Uterus (tissue), 2 donors: ENCODE measurements at regions not wholly inside any gene's neighbourhood (a gene's known extent, or its start where the extent isn't known, plus 50 kb on each side); places are given as distances from the start of the nearest gene placed in this dataset.

Source experiments
- POLR2A ChIP-seq, 2 donors: fragments of 450-650 bp; IDR thresholded peaks; one replicate each; pipeline ENCODE4 v1.6.1; 2016; ENCODE audit warnings: antibody characterized with exemption in 2 of 2, mild to moderate bottlenecking in 1 of 2, moderate library complexity in 1 of 2
- TF ChIP-seq, protein P1 (sequence below), 4 experiments: fragments of 200-600 bp in 2 of 4; fragments of 450-650 bp in 2 of 4; sonication (generic) in 2 of 4; IDR thresholded peaks; one replicate each; pipeline ENCODE4 v1.5.1; 2016 to 2019; ENCODE audit warnings: antibody characterized with exemption in 4 of 4, mild to moderate bottlenecking in 2 of 4, moderate library complexity in 1 of 4

DNA sequence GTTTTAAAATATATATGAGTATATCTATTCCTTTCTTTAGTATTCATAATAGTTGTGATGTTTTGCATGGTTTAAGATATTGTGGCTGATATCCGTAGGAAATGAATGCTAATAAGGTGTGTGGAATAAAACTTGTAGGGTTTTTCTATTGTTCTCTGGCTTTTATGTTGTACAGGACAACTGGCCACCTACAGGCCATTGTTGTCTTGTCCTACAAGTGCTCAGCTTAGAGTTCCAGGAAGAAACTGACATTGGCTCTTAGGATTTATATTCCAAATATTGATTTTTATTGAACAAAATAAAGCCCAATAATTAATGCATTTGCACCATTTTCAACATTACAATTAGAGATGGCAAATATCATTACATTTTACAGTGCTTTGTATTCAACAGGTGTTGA is 512.8 kb upstream of the TENM4 start:
- TF ChIP-seq, protein P1, sequence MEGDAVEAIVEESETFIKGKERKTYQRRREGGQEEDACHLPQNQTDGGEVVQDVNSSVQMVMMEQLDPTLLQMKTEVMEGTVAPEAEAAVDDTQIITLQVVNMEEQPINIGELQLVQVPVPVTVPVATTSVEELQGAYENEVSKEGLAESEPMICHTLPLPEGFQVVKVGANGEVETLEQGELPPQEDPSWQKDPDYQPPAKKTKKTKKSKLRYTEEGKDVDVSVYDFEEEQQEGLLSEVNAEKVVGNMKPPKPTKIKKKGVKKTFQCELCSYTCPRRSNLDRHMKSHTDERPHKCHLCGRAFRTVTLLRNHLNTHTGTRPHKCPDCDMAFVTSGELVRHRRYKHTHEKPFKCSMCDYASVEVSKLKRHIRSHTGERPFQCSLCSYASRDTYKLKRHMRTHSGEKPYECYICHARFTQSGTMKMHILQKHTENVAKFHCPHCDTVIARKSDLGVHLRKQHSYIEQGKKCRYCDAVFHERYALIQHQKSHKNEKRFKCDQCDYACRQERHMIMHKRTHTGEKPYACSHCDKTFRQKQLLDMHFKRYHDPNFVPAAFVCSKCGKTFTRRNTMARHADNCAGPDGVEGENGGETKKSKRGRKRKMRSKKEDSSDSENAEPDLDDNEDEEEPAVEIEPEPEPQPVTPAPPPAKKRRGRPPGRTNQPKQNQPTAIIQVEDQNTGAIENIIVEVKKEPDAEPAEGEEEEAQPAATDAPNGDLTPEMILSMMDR (IDR thresholded peaks at IDR 0.05): no peak
- no peak for TF ChIP-seq POLR2A (IDR thresholded peaks at IDR 0.05)
